ENCODE measurements at regions not wholly inside any gene's neighbourhood (a gene's known extent, or its start where the extent isn't known, plus 50 kb on each side); places are given as distances from the start of the nearest gene placed in this dataset.
"Not testable (repeated sequence)": the region's sequence is repeated elsewhere in the genome, so short reads cannot be mapped to it uniquely, and the experiment has no call there.

- no peak for DNase-seq
Observed at GRCh38 chr9:75811692-75812091, 78.8 kb upstream of the PCSK5 start.

GRCh38 chr9:75812141-75812540 lies 78.3 kb upstream of the PCSK5 start:
- DNase-seq = no peak

- DNase-seq = no peak
Observed at GRCh38 chr9:75814667-75815066, 75.8 kb upstream of the PCSK5 start.

GRCh38 chr9:75820471-75821115 lies 69.9 kb upstream of the PCSK5 start:
- not testable (repeated sequence) for DNase-seq

GRCh38 chr9:75823151-75823550 lies 67.3 kb upstream of the PCSK5 start:
- DNase-seq = no peak

GRCh38 chr9:75824816-75825568 lies 65.5 kb upstream of the PCSK5 start:
- DNase-seq = no peak

- DNase-seq = no peak
Observed at GRCh38 chr9:75826314-75826713, 64.2 kb upstream of the PCSK5 start.

- no peak for DNase-seq
Observed at GRCh38 chr9:75830303-75830702, 60.2 kb upstream of the PCSK5 start.

GRCh38 chr9:75833778-75834177 lies 56.7 kb upstream of the PCSK5 start:
- no peak for DNase-seq

- DNase-seq = no peak
Observed at GRCh38 chr9:75834878-75835277, 55.6 kb upstream of the PCSK5 start.
